ENCODE measurements at regions not wholly inside any gene's neighbourhood (a gene's known extent, or its start where the extent isn't known, plus 50 kb on each side); places are given as distances from the start of the nearest gene placed in this dataset.

DNA sequence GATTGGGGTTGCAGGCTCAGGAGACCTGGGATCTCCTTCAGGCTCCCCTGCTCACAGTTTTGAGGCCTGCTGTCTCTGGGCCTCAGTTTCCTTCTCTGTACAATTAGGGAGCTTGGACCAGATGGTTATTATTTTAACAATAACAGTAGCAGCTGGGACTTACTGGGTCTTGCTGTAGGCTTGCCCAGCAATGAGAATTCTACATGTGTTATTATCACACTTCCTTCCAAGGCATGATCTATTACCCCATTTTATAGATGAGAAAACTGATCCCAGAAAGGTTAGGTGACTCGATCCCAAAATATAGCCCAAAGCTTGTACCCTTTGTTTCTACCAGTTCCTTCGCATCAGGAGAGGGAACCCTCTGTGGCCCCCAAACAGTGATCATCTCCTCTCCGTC lies 153.8 kb downstream of the PTPRU start:
- Mint-ChIP-seq H3K36me3 (ENCODE audit: low read depth) (no peaks in the 10 kb centered on the region), H3K4me1 (no peaks in the 10 kb centered on the region), H3K27me3 (ENCODE audit: insufficient read depth) (peaks cover 2% of the 10 kb centered on the region), H3K9me3 (no peaks in the 10 kb centered on the region), H3K4me3 (no peak overlapping the region), H3K27ac (no peak overlapping the region)
- Histone ChIP-seq H3K27me3 (ENCODE audit: control insufficient read depth, insufficient read depth, low read length, poor library complexity, severe bottlenecking) (no peaks in the 10 kb centered on the region), H3K9ac (ENCODE audit: extremely low read depth, low read length, poor library complexity, severe bottlenecking) (no peak overlapping the region), H3K36me3 (ENCODE audit: control insufficient read depth, insufficient read depth, low read length) (no peaks in the 10 kb centered on the region), H3K27ac (ENCODE audit: low read depth, low read length) (no peak overlapping the region), H3K9me3 (ENCODE audit: control insufficient read depth, low read length) (no peaks in the 10 kb centered on the region), H3K4me3 (ENCODE audit: low read length) (no peak overlapping the region), H3K4me1 (ENCODE audit: control insufficient read depth, insufficient read depth, low read length) (no peaks in the 10 kb centered on the region)
- DNase-seq, result no peak
- TF ChIP-seq, protein P1, sequence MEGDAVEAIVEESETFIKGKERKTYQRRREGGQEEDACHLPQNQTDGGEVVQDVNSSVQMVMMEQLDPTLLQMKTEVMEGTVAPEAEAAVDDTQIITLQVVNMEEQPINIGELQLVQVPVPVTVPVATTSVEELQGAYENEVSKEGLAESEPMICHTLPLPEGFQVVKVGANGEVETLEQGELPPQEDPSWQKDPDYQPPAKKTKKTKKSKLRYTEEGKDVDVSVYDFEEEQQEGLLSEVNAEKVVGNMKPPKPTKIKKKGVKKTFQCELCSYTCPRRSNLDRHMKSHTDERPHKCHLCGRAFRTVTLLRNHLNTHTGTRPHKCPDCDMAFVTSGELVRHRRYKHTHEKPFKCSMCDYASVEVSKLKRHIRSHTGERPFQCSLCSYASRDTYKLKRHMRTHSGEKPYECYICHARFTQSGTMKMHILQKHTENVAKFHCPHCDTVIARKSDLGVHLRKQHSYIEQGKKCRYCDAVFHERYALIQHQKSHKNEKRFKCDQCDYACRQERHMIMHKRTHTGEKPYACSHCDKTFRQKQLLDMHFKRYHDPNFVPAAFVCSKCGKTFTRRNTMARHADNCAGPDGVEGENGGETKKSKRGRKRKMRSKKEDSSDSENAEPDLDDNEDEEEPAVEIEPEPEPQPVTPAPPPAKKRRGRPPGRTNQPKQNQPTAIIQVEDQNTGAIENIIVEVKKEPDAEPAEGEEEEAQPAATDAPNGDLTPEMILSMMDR (conservative IDR thresholded peaks at IDR 0.05), result no peak
- WGBS, 2 experiments (ENCODE audit: insufficient coverage in 1 of 2, insufficient read length in 1 of 2), result 67% methylated on average over 2 to 3 of the region's 3 CpGs

DNA sequence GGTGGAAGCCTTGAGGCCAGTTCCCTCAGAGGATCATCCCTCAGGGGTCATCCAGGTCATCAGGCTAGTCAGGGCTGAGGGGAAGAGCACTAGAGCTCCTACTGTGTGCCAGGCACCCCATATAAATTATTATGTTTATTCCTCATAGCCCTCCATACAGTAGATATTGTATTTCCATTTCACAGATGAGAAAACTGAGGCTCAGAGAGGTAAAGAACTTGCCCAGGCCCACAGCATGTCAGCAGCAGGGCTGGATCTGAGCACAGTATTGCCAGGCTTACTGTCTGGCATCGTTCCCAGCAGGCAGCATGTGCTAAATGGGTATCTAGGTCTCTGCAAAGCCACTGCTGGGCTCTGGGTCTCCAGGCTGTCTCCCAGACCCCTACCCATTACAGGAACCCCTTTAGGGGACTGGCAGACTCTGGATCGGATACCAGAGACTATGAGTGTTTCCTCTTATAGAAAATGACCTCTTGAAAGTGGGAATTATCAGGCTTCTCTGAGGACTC lies 153.3 kb downstream of the PTPRU start:
- Mint-ChIP-seq H3K36me3 (ENCODE audit: low read depth) (no peaks in the 10 kb centered on the region), H3K4me1 (no peaks in the 10 kb centered on the region), H3K4me3 (no peak overlapping the region), H3K27ac (no peak overlapping the region), H3K27me3 (ENCODE audit: insufficient read depth) (peaks cover 2% of the 10 kb centered on the region), H3K9me3 (no peaks in the 10 kb centered on the region)
- no peak overlapping the region for H3K9ac ChIP-seq (ENCODE audit: extremely low read depth, low read length, poor library complexity, severe bottlenecking)
- H3K9me3 ChIP-seq (ENCODE audit: control insufficient read depth, low read length), result no peaks in the 10 kb centered on the region
- no peaks in the 10 kb centered on the region for H3K27me3 ChIP-seq (ENCODE audit: control insufficient read depth, insufficient read depth, low read length, poor library complexity, severe bottlenecking)
- no peak overlapping the region for H3K4me3 ChIP-seq (ENCODE audit: low read length)
- no peaks in the 10 kb centered on the region for H3K36me3 ChIP-seq (ENCODE audit: control insufficient read depth, insufficient read depth, low read length)
- no peak overlapping the region for H3K27ac ChIP-seq (ENCODE audit: low read depth, low read length)
- DNase-seq, result peak; percentile 18
- TF ChIP-seq, protein P1 (conservative IDR thresholded peaks at IDR 0.05), result no peak
- no peaks in the 10 kb centered on the region for H3K4me1 ChIP-seq (ENCODE audit: control insufficient read depth, insufficient read depth, low read length)
- WGBS, 2 experiments (ENCODE audit: insufficient coverage in 1 of 2, insufficient read length in 1 of 2), result 94% methylated on average over 2 of the region's 2 CpGs

DNA sequence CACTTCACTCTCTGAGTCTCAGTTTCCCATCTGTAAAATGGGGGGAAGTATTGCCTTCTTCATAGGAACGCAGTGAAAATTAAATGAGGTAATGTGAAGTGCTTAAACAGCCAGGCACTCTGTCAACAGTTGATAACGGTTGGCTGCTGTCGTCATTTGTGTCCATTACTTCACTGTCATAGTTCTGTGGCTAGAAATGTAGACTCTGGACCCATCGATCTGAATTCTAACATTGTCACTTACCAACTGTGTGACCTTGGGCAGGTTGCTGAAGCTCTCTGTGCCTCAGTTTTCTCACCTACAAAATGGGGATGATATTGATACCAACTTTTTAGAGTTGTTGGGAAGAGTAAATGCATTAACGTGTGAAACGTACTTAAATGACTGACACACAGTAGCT lies 152.6 kb downstream of the PTPRU start:
- H3K4me3 ChIP-seq (ENCODE audit: low read length), result no peak overlapping the region
- Mint-ChIP-seq H3K36me3 (ENCODE audit: low read depth) (no peaks in the 10 kb centered on the region), H3K27ac (no peak overlapping the region), H3K4me3 (no peak overlapping the region), H3K9me3 (no peaks in the 10 kb centered on the region), H3K27me3 (ENCODE audit: insufficient read depth) (peaks cover 2% of the 10 kb centered on the region), H3K4me1 (no peaks in the 10 kb centered on the region)
- TF ChIP-seq, protein P1 (conservative IDR thresholded peaks at IDR 0.05), result no peak
- no peaks in the 10 kb centered on the region for H3K9me3 ChIP-seq (ENCODE audit: control insufficient read depth, low read length)
- no peaks in the 10 kb centered on the region for H3K27me3 ChIP-seq (ENCODE audit: control insufficient read depth, insufficient read depth, low read length, poor library complexity, severe bottlenecking)
- H3K9ac ChIP-seq (ENCODE audit: extremely low read depth, low read length, poor library complexity, severe bottlenecking), result no peak overlapping the region
- WGBS, 2 experiments (ENCODE audit: insufficient coverage in 1 of 2, insufficient read length in 1 of 2), result 91 to 94% methylated on average over 4 to 6 of the region's 6 CpGs
- no peaks in the 10 kb centered on the region for H3K36me3 ChIP-seq (ENCODE audit: control insufficient read depth, insufficient read depth, low read length)
- H3K27ac ChIP-seq (ENCODE audit: low read depth, low read length), result no peak overlapping the region
- DNase-seq, result peak; percentile 16
- H3K4me1 ChIP-seq (ENCODE audit: control insufficient read depth, insufficient read depth, low read length), result no peaks in the 10 kb centered on the region

Data from endodermal cell (in vitro differentiated cells).